ENCODE measurements at regions not wholly inside any gene's neighbourhood (a gene's known extent, or its start where the extent isn't known, plus 50 kb on each side); places are given as distances from the start of the nearest gene placed in this dataset.

DNA sequence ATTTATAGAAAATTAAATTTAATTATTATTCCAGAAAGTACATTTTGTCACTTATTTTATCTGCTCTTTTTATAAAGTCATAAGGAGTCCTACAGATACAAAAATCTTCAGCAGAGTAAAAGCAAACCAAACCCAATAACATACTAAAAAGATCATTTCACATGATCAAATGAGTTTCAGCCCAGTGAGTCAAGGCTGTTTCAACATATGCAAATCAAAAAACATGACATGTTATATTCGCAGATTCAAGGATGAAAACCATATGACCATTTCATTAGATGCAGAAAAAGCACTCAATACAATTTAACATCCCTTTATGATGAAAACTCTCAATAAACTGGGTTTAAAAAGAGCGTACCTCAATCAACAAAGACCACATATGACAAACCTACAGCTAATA is 214.3 kb downstream of the FAT4 start:
- SMC1A ChIA-PET (ENCODE audit: uncharacterized antibody, unreplicated experiment), result interaction anchor here (1.7 kb wide), 1 partner anchor 9 kb away, joined by 5 read pairs; no protein-coding TSS in a partner anchor
- FAIRE-seq (no peak), ATAC-seq (no peak), DNase-seq (ENCODE audit: low read depth, low spot score) (no peak)
- Histone ChIP-seq H3K9ac (ENCODE audit: control insufficient read depth, insufficient read depth, low read length) (no peak overlapping the region), H3K4me1 (ENCODE audit: control insufficient read depth, insufficient read depth, low read length) (no peaks in the 10 kb centered on the region), H3K79me2 (ENCODE audit: control insufficient read depth, insufficient read depth, low read length) (no peaks in the 10 kb centered on the region), H3K27me3 (replicated peaks in 1 of 2; ENCODE audit: control insufficient read depth in 2 of 2, insufficient read depth in 2 of 2, low read length in 1 of 2) (no peaks in the 10 kb centered on the region), H3K36me3 (ENCODE audit: control insufficient read depth in 2 of 2, insufficient read depth in 2 of 2, low read length in 1 of 2) (no peaks in the 10 kb centered on the region), H3K4me2 (ENCODE audit: control insufficient read depth, insufficient read depth) (no peak overlapping the region), H3K4me3 (no peak overlapping the region), H3K27ac (ENCODE audit: control insufficient read depth, insufficient read depth) (no peak overlapping the region), H2AFZ (ENCODE audit: control insufficient read depth, low read depth, low read length) (no peak overlapping the region), H4K20me1 (ENCODE audit: control insufficient read depth, insufficient read depth) (no peaks in the 10 kb centered on the region), H3K9me3 (replicated peaks; ENCODE audit: control insufficient read depth, insufficient read depth, low read length) (no peaks in the 10 kb centered on the region)
- intact Hi-C loops (cut with micrococcal nuclease; ENCODE audit: unreplicated experiment) (no loop called here), in situ Hi-C loops (cut with MboI) (no loop called here)
- no TSS peak for BruUV-seq (replicated peaks)
- CTCF ChIA-PET, result no interaction called here
- 3% methylated on average over 2 of the region's 2 CpGs for WGBS (ENCODE audit: insufficient coverage, insufficient replicate concordance, low lambda C conversion rate, missing lambda C conversion rate)
- POLR2A ChIA-PET, result no interaction called here
- RAD21 ChIA-PET (ENCODE audit: unreplicated experiment), result no interaction called here
- TF ChIP-seq ZNF274 (IDR thresholded peaks at IDR 0.05; ENCODE audit: insufficient read depth, insufficient read length) (no peak), CBX5 (IDR thresholded peaks at IDR 0.05; ENCODE audit: low read depth) (no peak), POLR2A (IDR thresholded peaks at IDR 0.05; ENCODE audit: low read depth, low read length) (no peak), LARP7 (IDR thresholded peaks at IDR 0.05) (no peak)
- TF ChIP-seq, protein P1, sequence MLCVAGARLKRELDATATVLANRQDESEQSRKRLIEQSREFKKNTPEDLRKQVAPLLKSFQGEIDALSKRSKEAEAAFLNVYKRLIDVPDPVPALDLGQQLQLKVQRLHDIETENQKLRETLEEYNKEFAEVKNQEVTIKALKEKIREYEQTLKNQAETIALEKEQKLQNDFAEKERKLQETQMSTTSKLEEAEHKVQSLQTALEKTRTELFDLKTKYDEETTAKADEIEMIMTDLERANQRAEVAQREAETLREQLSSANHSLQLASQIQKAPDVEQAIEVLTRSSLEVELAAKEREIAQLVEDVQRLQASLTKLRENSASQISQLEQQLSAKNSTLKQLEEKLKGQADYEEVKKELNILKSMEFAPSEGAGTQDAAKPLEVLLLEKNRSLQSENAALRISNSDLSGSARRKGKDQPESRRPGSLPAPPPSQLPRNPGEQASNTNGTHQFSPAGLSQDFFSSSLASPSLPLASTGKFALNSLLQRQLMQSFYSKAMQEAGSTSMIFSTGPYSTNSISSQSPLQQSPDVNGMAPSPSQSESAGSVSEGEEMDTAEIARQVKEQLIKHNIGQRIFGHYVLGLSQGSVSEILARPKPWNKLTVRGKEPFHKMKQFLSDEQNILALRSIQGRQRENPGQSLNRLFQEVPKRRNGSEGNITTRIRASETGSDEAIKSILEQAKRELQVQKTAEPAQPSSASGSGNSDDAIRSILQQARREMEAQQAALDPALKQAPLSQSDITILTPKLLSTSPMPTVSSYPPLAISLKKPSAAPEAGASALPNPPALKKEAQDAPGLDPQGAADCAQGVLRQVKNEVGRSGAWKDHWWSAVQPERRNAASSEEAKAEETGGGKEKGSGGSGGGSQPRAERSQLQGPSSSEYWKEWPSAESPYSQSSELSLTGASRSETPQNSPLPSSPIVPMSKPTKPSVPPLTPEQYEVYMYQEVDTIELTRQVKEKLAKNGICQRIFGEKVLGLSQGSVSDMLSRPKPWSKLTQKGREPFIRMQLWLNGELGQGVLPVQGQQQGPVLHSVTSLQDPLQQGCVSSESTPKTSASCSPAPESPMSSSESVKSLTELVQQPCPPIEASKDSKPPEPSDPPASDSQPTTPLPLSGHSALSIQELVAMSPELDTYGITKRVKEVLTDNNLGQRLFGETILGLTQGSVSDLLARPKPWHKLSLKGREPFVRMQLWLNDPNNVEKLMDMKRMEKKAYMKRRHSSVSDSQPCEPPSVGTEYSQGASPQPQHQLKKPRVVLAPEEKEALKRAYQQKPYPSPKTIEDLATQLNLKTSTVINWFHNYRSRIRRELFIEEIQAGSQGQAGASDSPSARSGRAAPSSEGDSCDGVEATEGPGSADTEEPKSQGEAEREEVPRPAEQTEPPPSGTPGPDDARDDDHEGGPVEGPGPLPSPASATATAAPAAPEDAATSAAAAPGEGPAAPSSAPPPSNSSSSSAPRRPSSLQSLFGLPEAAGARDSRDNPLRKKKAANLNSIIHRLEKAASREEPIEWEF (IDR thresholded peaks at IDR 0.05; ENCODE audit: insufficient replicate concordance, low read depth, low read length), result no peak
- TF ChIP-seq, protein P2, sequence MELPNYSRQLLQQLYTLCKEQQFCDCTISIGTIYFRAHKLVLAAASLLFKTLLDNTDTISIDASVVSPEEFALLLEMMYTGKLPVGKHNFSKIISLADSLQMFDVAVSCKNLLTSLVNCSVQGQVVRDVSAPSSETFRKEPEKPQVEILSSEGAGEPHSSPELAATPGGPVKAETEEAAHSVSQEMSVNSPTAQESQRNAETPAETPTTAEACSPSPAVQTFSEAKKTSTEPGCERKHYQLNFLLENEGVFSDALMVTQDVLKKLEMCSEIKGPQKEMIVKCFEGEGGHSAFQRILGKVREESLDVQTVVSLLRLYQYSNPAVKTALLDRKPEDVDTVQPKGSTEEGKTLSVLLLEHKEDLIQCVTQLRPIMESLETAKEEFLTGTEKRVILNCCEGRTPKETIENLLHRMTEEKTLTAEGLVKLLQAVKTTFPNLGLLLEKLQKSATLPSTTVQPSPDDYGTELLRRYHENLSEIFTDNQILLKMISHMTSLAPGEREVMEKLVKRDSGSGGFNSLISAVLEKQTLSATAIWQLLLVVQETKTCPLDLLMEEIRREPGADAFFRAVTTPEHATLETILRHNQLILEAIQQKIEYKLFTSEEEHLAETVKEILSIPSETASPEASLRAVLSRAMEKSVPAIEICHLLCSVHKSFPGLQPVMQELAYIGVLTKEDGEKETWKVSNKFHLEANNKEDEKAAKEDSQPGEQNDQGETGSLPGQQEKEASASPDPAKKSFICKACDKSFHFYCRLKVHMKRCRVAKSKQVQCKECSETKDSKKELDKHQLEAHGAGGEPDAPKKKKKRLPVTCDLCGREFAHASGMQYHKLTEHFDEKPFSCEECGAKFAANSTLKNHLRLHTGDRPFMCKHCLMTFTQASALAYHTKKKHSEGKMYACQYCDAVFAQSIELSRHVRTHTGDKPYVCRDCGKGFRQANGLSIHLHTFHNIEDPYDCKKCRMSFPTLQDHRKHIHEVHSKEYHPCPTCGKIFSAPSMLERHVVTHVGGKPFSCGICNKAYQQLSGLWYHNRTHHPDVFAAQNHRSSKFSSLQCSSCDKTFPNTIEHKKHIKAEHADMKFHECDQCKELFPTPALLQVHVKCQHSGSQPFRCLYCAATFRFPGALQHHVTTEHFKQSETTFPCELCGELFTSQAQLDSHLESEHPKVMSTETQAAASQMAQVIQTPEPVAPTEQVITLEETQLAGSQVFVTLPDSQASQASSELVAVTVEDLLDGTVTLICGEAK (IDR thresholded peaks at IDR 0.05; ENCODE audit: borderline replicate concordance), result no peak
